ENCODE measurements at regions not wholly inside any gene's neighbourhood (a gene's known extent, or its start where the extent isn't known, plus 50 kb on each side); places are given as distances from the start of the nearest gene placed in this dataset.
"Not testable (repeated sequence)": the region's sequence is repeated elsewhere in the genome, so short reads cannot be mapped to it uniquely, and the experiment has no call there.

- no peak for DNase-seq (ENCODE audit: low read depth)
- in situ Hi-C loops (cut with HindIII; ENCODE audit: low pct_unique_long_range_greater_than_20kb, low sequenced_read_pairs) = no loop called here
Measured at GRCh38 chr16:26838931-26839330, 227.8 kb upstream of the C16orf82 start.

- no peak for DNase-seq (ENCODE audit: low read depth)
- in situ Hi-C loops (cut with HindIII; ENCODE audit: low pct_unique_long_range_greater_than_20kb, low sequenced_read_pairs) = no loop called here
Measured at GRCh38 chr16:26840691-26841090, 226.0 kb upstream of the C16orf82 start.

- DNase-seq (ENCODE audit: low read depth) = no peak
- in situ Hi-C loops (cut with HindIII; ENCODE audit: low pct_unique_long_range_greater_than_20kb, low sequenced_read_pairs) = no loop called here
Measured at GRCh38 chr16:26856271-26856670, 210.5 kb upstream of the C16orf82 start.

- DNase-seq (ENCODE audit: low read depth) = no peak
- in situ Hi-C loops (cut with HindIII; ENCODE audit: low pct_unique_long_range_greater_than_20kb, low sequenced_read_pairs) = no loop called here
Measured at GRCh38 chr16:26856791-26857190, 209.9 kb upstream of the C16orf82 start.

GRCh38 chr16:26857371-26857770, 209.4 kb upstream of the C16orf82 start:
- in situ Hi-C loops (cut with HindIII; ENCODE audit: low pct_unique_long_range_greater_than_20kb, low sequenced_read_pairs) = no loop called here
- DNase-seq (ENCODE audit: low read depth) = no peak

GRCh38 chr16:26860506-26860905, 206.2 kb upstream of the C16orf82 start:
- in situ Hi-C loops (cut with HindIII; ENCODE audit: low pct_unique_long_range_greater_than_20kb, low sequenced_read_pairs) = no loop called here
- no peak for DNase-seq (ENCODE audit: low read depth)

- in situ Hi-C loops (cut with HindIII; ENCODE audit: low pct_unique_long_range_greater_than_20kb, low sequenced_read_pairs) = no loop called here
- no peak for DNase-seq (ENCODE audit: low read depth)
Measured at GRCh38 chr16:26863931-26864330, 202.8 kb upstream of the C16orf82 start.

- not testable (repeated sequence) for DNase-seq (ENCODE audit: low read depth)
Measured at GRCh38 chr16:26874318-26874717, 192.4 kb upstream of the C16orf82 start.

GRCh38 chr16:26877421-26877820, 189.3 kb upstream of the C16orf82 start:
- no peak for DNase-seq (ENCODE audit: low read depth)
- in situ Hi-C loops (cut with HindIII; ENCODE audit: low pct_unique_long_range_greater_than_20kb, low sequenced_read_pairs) = no loop called here

More at GRCh38 chr16:26874318-26874717, 192.4 kb upstream of the C16orf82 start:
- in situ Hi-C loops (cut with HindIII; ENCODE audit: low pct_unique_long_range_greater_than_20kb, low sequenced_read_pairs) = not testable (repeated sequence)

GRCh38 chr16:26885674-26886073, 181.1 kb upstream of the C16orf82 start:
- in situ Hi-C loops (cut with HindIII; ENCODE audit: low pct_unique_long_range_greater_than_20kb, low sequenced_read_pairs) = no loop called here
- no peak for DNase-seq (ENCODE audit: low read depth)

GRCh38 chr16:26889740-26890139, 177.0 kb upstream of the C16orf82 start:
- DNase-seq (ENCODE audit: low read depth) = no peak
- in situ Hi-C loops (cut with HindIII; ENCODE audit: low pct_unique_long_range_greater_than_20kb, low sequenced_read_pairs) = no loop called here

- DNase-seq (ENCODE audit: low read depth) = no peak
- in situ Hi-C loops (cut with HindIII; ENCODE audit: low pct_unique_long_range_greater_than_20kb, low sequenced_read_pairs) = no loop called here
Measured at GRCh38 chr16:26898200-26898599, 168.5 kb upstream of the C16orf82 start.

GRCh38 chr16:26901196-26901861, 165.4 kb upstream of the C16orf82 start:
- DNase-seq (ENCODE audit: low read depth) = no peak
- in situ Hi-C loops (cut with HindIII; ENCODE audit: low pct_unique_long_range_greater_than_20kb, low sequenced_read_pairs) = no loop called here

GRCh38 chr16:26901983-26902382, 164.7 kb upstream of the C16orf82 start:
- in situ Hi-C loops (cut with HindIII; ENCODE audit: low pct_unique_long_range_greater_than_20kb, low sequenced_read_pairs) = no loop called here
- DNase-seq (ENCODE audit: low read depth) = no peak

GRCh38 chr16:26905336-26905735, 161.4 kb upstream of the C16orf82 start:
- in situ Hi-C loops (cut with HindIII; ENCODE audit: low pct_unique_long_range_greater_than_20kb, low sequenced_read_pairs) = no loop called here
- DNase-seq (ENCODE audit: low read depth) = no peak

- in situ Hi-C loops (cut with HindIII; ENCODE audit: low pct_unique_long_range_greater_than_20kb, low sequenced_read_pairs) = no loop called here
- no peak for DNase-seq (ENCODE audit: low read depth)
Measured at GRCh38 chr16:26909623-26910022, 157.1 kb upstream of the C16orf82 start.

GRCh38 chr16:26911436-26911835, 155.3 kb upstream of the C16orf82 start:
- no peak for DNase-seq (ENCODE audit: low read depth)
- in situ Hi-C loops (cut with HindIII; ENCODE audit: low pct_unique_long_range_greater_than_20kb, low sequenced_read_pairs) = no loop called here

- in situ Hi-C loops (cut with HindIII; ENCODE audit: low pct_unique_long_range_greater_than_20kb, low sequenced_read_pairs) = no loop called here
- no peak for DNase-seq (ENCODE audit: low read depth)
Measured at GRCh38 chr16:26913851-26914250, 152.9 kb upstream of the C16orf82 start.

- in situ Hi-C loops (cut with HindIII; ENCODE audit: low pct_unique_long_range_greater_than_20kb, low sequenced_read_pairs) = no loop called here
Measured at GRCh38 chr16:26930786-26931581, 135.7 kb upstream of the C16orf82 start.

GRCh38 chr16:26950636-26951035, 116.1 kb upstream of the C16orf82 start:
- no peak for DNase-seq (ENCODE audit: low read depth)

More at GRCh38 chr16:26930786-26931581, 135.7 kb upstream of the C16orf82 start:
- DNase-seq (ENCODE audit: low read depth) = no peak

More at GRCh38 chr16:26950636-26951035, 116.1 kb upstream of the C16orf82 start:
- in situ Hi-C loops (cut with HindIII; ENCODE audit: low pct_unique_long_range_greater_than_20kb, low sequenced_read_pairs) = no loop called here
